Activated CD8-positive, alpha-beta T cell treated with anti-CD3 and anti-CD28 coated beads for 36 hours (primary cell): ENCODE measurements at regions not wholly inside any gene's neighbourhood (a gene's known extent, or its start where the extent isn't known, plus 50 kb on each side); places are given as distances from the start of the nearest gene placed in this dataset.

Experiments
- ATAC-seq: fragments of 200-7000 bp; cut with Tn5 transposase; one replicate; pipeline ENCODE4 v1.10.0; 2021; ENCODE audit warnings: mild to moderate bottlenecking, moderate library complexity
- CTCF ChIA-PET: fragments of 350-600 bp; sonication (Branson Sonifier 250); formaldehyde crosslinking; loops from one replicate; lab custom pipeline; 2021; ENCODE audit warnings: antibody characterized with exemption; lab: Charles Lee
- POLR2A ChIA-PET: fragments of 350-600 bp; sonication (Branson Sonifier 250); formaldehyde crosslinking; loops from one replicate; lab custom pipeline; 2021; ENCODE audit warnings: antibody characterized with exemption; lab: Charles Lee
- DNase-seq: peaks from one replicate; pipeline ENCODE4 v3.0.0-alpha.2; 2020
- H3K27ac Mint-ChIP-seq: one replicate; pipeline ENCODE4 v1.8.0; 2021; ENCODE audit warnings: mild to moderate bottlenecking, mixed read lengths
- H3K27me3 Mint-ChIP-seq: one replicate; pipeline ENCODE4 v1.8.0; 2021; ENCODE audit warnings: mixed read lengths
- H3K36me3 Mint-ChIP-seq: one replicate; pipeline ENCODE4 v1.8.0; 2021; ENCODE audit warnings: low read depth, mixed read lengths
- H3K4me1 Mint-ChIP-seq: one replicate; pipeline ENCODE4 v1.8.0; 2021; ENCODE audit warnings: low read depth, mixed read lengths
- H3K4me3 Mint-ChIP-seq: one replicate; pipeline ENCODE4 v1.8.0; 2021; ENCODE audit warnings: mild to moderate bottlenecking, moderate library complexity, mixed read lengths
- H3K9me3 Mint-ChIP-seq: one replicate; pipeline ENCODE4 v1.8.0; 2021; ENCODE audit warnings: mixed read lengths
- CTCF ChIP-seq: fragments of 200-600 bp; IDR thresholded peaks from one replicate; pipeline ENCODE4 v1.8.0; 2022; ENCODE audit warnings: antibody characterized with exemption, mild to moderate bottlenecking
- intact Hi-C: fragments of 100-400 bp; cut with micrococcal nuclease; formaldehyde crosslinking; loops from one replicate; pipeline ENCODE4 v1.10.0; 2022

GRCh38 chr16:49081086-49081485, 200.6 kb downstream of the CBLN1 start:
- H3K9me3 Mint-ChIP-seq, result peaks cover 27% of the 10 kb centered on the region
- no peak for TF ChIP-seq CTCF
- H3K4me3 Mint-ChIP-seq, result no peak overlapping the region
- no peak for DNase-seq
- H3K27me3 Mint-ChIP-seq, result no peaks in the 10 kb centered on the region
- ChIA-PET POLR2A (no interaction called here), CTCF (no interaction called here)
- no peak overlapping the region for H3K27ac Mint-ChIP-seq
- no peak for ATAC-seq
- H3K36me3 Mint-ChIP-seq, result no peaks in the 10 kb centered on the region
- no peaks in the 10 kb centered on the region for H3K4me1 Mint-ChIP-seq
- intact Hi-C loops, result no loop called here

DNA sequence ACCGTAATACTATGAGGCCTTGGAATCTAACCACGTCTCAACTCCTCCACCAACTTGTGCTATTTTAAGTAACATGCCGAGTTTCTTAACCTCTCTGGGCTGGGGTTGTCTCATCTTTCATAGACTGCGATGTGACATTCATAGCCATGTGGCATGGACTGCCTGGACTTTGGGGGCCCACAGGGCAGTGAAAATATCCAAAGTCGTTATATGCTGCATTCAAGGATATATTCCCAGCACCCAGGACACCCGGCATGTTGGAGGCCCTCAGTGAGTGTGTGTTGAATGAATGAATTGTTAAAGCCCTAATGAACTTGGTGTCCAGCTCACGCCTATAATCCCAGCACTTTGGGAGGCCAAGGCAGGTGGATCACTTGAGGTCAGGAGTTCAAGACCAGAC, 203.1 kb downstream of the CBLN1 start:
- Mint-ChIP-seq H3K27me3 (no peaks in the 10 kb centered on the region), H3K9me3 (peaks cover 13% of the 10 kb centered on the region), H3K36me3 (no peaks in the 10 kb centered on the region), H3K4me3 (no peak overlapping the region), H3K27ac (no peak overlapping the region), H3K4me1 (no peaks in the 10 kb centered on the region)
- ATAC-seq, result no peak
- ChIA-PET POLR2A (no interaction called here), CTCF (no interaction called here)
- TF ChIP-seq CTCF, result no peak
- DNase-seq, result no peak
- intact Hi-C loops, result no loop called here

DNA sequence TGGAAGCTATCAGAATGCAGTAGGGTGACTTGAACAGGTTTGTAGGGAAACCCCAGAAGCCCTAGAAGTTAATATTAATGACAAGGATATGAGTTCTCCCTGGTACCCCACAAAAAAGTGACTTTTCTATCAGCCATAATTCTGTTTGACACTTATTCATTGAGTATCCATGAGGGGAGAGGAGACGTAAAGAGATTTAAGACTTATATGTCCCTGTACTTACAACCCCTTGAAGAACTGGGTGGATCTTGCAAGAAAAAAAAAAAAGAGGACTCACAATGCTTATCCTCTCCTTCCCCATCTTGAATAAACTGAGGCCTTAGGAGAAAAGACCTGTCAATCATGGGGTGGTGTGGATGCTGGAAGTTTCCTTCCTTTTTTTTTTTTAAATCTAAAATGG, 203.5 kb downstream of the CBLN1 start:
- TF ChIP-seq CTCF, result no peak
- ATAC-seq, result no peak
- POLR2A ChIA-PET, result no interaction called here
- Mint-ChIP-seq H3K27me3 (no peaks in the 10 kb centered on the region), H3K4me3 (no peak overlapping the region), H3K9me3 (peaks cover 13% of the 10 kb centered on the region), H3K4me1 (no peaks in the 10 kb centered on the region), H3K36me3 (no peaks in the 10 kb centered on the region), H3K27ac (no peak overlapping the region)
- CTCF ChIA-PET, result no interaction called here
- intact Hi-C loops, result no loop called here
- DNase-seq, result no peak

DNA sequence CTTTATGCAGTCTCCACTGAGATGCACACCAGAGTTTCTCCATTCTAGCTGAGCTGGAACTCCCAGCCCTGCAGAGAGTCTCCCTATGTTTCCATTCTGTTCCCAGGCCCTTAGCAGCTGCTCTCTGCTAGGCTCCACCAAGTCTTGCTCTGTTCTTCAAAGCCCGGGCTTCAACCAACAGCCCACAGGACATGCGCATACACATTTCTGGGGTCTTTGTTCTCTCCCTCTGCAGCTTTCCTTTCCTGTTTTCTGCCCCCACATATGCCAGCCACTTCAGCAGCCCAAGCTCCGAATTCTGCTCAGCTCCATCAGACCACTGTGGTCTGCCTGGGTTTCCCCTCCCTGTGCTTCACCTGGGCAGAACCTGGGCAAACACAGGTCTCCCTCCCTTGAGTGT, 205.9 kb downstream of the CBLN1 start:
- no peak for TF ChIP-seq CTCF
- intact Hi-C loops, result no loop called here
- no peaks in the 10 kb centered on the region for H3K4me1 Mint-ChIP-seq
- no peak for ATAC-seq
- CTCF ChIA-PET, result no interaction called here
- H3K36me3 Mint-ChIP-seq, result no peaks in the 10 kb centered on the region
- POLR2A ChIA-PET, result no interaction called here
- no peak for DNase-seq
- no peak overlapping the region for H3K27ac Mint-ChIP-seq
- no peak overlapping the region for H3K4me3 Mint-ChIP-seq
- peaks cover 13% of the 10 kb centered on the region for H3K9me3 Mint-ChIP-seq
- H3K27me3 Mint-ChIP-seq, result peaks cover 2% of the 10 kb centered on the region

GRCh38 chr16:49068224-49068623, 213.4 kb downstream of the CBLN1 start:
- ATAC-seq, result no peak
- POLR2A ChIA-PET, result no interaction called here

More at GRCh38 chr16:49068224-49068623, 213.4 kb downstream of the CBLN1 start:
- CTCF ChIA-PET, result no interaction called here
- no peak overlapping the region for H3K27ac Mint-ChIP-seq
- no peaks in the 10 kb centered on the region for H3K4me1 Mint-ChIP-seq
- intact Hi-C loops, result no loop called here
- no peaks in the 10 kb centered on the region for H3K9me3 Mint-ChIP-seq
- H3K4me3 Mint-ChIP-seq, result no peak overlapping the region
- DNase-seq, result no peak
- TF ChIP-seq CTCF, result no peak
- peaks cover 2% of the 10 kb centered on the region for H3K27me3 Mint-ChIP-seq
- no peaks in the 10 kb centered on the region for H3K36me3 Mint-ChIP-seq
